Adrenal gland (tissue), 5 donors: ENCODE measurements at regions not wholly inside any gene's neighbourhood (a gene's known extent, or its start where the extent isn't known, plus 50 kb on each side); places are given as distances from the start of the nearest gene placed in this dataset.

Experiments used
- POLR2A ChIP-seq, 2 donors: fragments of 450-650 bp; IDR thresholded peaks; one replicate each; pipeline ENCODE4 v1.6.1; 2017; ENCODE audit warnings: antibody characterized with exemption in 2 of 2, mild to moderate bottlenecking in 2 of 2, moderate library complexity in 1 of 2
- TF ChIP-seq, protein P1 (sequence below), 6 experiments: fragments of 450-650 bp in 4 of 6; fragments of 200-600 bp in 2 of 6; sonication (generic) in 1 of 6; IDR thresholded peaks; 1 replicate in 5 of 6; 2 replicates in 1 of 6; pipeline versions ENCODE4 v1.5.1 to v1.8.0; 2016 to 2021; ENCODE audit warnings: antibody characterized with exemption in 6 of 6, mild to moderate bottlenecking in 2 of 6, moderate library complexity in 1 of 6
- donor health status: DM: no; HTN: no; CAD: no.

DNA sequence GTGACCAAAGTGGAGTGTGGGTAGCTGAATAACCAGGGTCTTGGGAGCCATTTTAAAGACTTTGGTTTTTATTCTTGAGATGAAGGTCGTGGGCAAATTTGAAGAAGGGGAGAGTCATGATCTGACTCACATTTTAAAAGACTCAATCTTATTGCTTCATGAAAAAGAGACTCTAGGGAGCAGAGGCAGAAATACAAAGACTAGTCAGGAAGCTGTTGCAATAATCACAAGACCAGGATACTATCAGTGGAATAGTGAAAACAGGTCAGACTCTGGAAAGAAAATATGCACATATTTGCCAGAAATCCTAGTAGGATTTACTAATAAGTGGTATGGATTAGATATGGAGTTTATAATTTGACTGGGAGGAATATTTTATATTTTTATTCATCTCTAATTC lies 448.4 kb downstream of the RAPGEF2 start:
- TF ChIP-seq, protein P1, sequence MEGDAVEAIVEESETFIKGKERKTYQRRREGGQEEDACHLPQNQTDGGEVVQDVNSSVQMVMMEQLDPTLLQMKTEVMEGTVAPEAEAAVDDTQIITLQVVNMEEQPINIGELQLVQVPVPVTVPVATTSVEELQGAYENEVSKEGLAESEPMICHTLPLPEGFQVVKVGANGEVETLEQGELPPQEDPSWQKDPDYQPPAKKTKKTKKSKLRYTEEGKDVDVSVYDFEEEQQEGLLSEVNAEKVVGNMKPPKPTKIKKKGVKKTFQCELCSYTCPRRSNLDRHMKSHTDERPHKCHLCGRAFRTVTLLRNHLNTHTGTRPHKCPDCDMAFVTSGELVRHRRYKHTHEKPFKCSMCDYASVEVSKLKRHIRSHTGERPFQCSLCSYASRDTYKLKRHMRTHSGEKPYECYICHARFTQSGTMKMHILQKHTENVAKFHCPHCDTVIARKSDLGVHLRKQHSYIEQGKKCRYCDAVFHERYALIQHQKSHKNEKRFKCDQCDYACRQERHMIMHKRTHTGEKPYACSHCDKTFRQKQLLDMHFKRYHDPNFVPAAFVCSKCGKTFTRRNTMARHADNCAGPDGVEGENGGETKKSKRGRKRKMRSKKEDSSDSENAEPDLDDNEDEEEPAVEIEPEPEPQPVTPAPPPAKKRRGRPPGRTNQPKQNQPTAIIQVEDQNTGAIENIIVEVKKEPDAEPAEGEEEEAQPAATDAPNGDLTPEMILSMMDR (IDR thresholded peaks at IDR 0.05) = no peak
- TF ChIP-seq POLR2A (IDR thresholded peaks at IDR 0.05) = no peak
